IgD-negative memory B cell (primary cell): ENCODE measurements at regions not wholly inside any gene's neighbourhood (a gene's known extent, or its start where the extent isn't known, plus 50 kb on each side); places are given as distances from the start of the nearest gene placed in this dataset.

Experiments
- H3K27ac Mint-ChIP-seq, 3 donors: one replicate each; pipeline ENCODE4 v1.8.0; 2020 to 2022; ENCODE audit warnings: mild to moderate bottlenecking in 3 of 3, mixed read lengths in 3 of 3, moderate library complexity in 1 of 3
- H3K27me3 Mint-ChIP-seq: one replicate; pipeline ENCODE4 v1.8.0; 2021; ENCODE audit warnings: mixed read lengths
- H3K36me3 Mint-ChIP-seq: one replicate; pipeline ENCODE4 v1.8.0; 2020; ENCODE audit warnings: mild to moderate bottlenecking, mixed read lengths
- H3K4me1 Mint-ChIP-seq, 3 donors: one replicate each; pipeline ENCODE4 v1.8.0; 2020 to 2022; ENCODE audit warnings: mixed read lengths in 3 of 3, mild to moderate bottlenecking in 1 of 3
- H3K4me3 Mint-ChIP-seq, 4 donors: one replicate each; pipeline ENCODE4 v1.8.0; 2020 to 2022; ENCODE audit warnings: mild to moderate bottlenecking in 4 of 4, mixed read lengths in 4 of 4, moderate library complexity in 3 of 4
- H3K9me3 Mint-ChIP-seq, 3 donors: one replicate each; pipeline ENCODE4 v1.8.0; 2020 to 2021; ENCODE audit warnings: mixed read lengths in 3 of 3, mild to moderate bottlenecking in 1 of 3

DNA sequence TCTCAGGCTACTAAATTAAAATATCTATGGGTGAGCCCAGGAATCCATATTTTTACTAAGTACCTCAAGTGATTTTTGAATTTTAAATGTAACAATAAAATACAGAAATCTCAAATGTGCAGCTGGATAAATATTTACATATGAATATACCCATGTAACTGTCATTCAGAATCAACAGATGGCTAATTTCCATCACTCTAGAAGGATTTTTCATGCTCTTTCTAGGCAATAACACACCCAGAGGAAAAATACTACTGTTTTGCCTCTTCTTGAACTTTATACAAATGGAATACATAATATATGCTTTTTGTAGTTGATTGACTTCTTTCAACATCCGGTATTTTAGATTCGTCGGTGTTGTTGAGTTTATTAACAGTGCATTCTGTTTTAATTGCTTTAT is 601.3 kb upstream of the NECTIN3 start:
- no peaks in the 10 kb centered on the region for H3K36me3 Mint-ChIP-seq
- no peaks in the 10 kb centered on the region for H3K9me3 Mint-ChIP-seq
- no peak overlapping the region for H3K27ac Mint-ChIP-seq
- no peak overlapping the region for H3K4me3 Mint-ChIP-seq
- H3K4me1 Mint-ChIP-seq, result no peaks in the 10 kb centered on the region
- no peaks in the 10 kb centered on the region for H3K27me3 Mint-ChIP-seq

DNA sequence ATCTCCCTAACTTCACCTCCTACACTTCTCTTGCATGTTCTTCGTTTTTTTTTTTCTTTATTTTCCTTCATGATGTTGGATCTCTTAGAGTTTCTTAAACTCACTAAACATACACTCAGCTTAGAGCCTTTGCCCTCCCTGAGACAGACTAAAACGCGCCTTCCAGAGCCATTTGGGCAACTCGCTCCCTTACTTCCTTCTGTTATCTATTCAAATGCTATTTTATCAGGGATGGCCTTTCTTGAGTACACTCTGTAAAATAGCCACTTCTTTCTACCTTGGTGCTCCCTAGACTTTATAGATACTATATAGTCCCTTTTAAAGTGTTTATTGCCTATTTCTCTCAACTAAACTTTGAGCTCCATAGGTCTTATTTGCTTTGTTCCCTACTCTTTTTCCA is 598.2 kb upstream of the NECTIN3 start:
- Mint-ChIP-seq H3K36me3 (no peaks in the 10 kb centered on the region), H3K27ac (no peak overlapping the region), H3K4me3 (no peak overlapping the region), H3K9me3 (no peaks in the 10 kb centered on the region), H3K27me3 (no peaks in the 10 kb centered on the region), H3K4me1 (no peaks in the 10 kb centered on the region)

DNA sequence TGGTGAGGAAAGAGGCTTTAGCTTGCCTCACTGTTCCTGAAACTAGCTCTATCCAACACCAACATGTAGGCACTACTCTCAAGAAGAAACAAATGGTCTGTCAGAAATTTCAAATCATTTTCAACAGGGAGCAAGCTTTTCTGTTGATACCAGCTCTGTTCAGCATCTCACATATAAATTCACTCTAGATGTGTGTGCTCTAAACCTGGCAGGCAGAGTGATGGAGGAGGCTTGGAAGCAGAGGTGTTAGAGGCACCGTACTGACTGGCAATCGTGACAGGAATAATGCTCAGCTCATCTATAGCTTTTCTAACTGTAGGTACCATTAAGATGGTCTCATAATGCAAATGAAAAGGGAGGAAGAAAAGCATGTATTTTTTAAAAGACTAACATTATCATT is 597.2 kb upstream of the NECTIN3 start:
- no peaks in the 10 kb centered on the region for H3K27me3 Mint-ChIP-seq
- no peak overlapping the region for H3K4me3 Mint-ChIP-seq
- no peak overlapping the region for H3K27ac Mint-ChIP-seq
- no peaks in the 10 kb centered on the region for H3K9me3 Mint-ChIP-seq
- H3K36me3 Mint-ChIP-seq, result no peaks in the 10 kb centered on the region
- H3K4me1 Mint-ChIP-seq, result no peaks in the 10 kb centered on the region

DNA sequence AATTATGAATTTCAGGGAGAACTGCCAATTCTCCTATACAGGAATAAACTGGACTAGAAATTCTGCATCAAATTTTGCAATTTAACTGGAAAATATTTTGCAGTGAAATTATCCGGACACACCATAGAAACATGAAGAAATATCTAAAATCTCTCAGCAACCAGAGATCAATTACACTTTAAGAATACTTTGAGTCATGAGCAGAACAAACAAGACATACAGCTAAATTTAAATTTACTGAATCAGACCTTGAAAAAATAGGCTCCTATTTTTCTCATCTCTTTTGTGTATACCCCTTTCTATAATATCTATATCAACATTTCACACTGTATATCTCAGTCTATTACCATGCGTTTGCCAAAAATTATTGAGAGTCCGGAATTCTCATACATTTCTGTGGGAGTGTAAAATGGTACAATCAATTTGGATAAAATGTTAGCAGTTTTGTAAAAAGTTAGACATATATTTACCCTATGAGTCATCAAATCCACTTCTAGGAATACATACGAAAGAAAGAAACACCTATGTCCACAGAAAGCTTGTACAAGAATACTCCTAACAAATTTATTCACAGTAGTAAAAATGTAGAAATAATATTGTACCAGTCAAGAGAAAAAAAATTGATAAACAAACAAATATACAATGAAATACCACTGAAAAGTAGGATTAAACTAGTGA is 593.1 kb upstream of the NECTIN3 start:
- Mint-ChIP-seq H3K4me3 (no peak overlapping the region), H3K36me3 (no peaks in the 10 kb centered on the region), H3K27ac (no peak overlapping the region), H3K4me1 (no peaks in the 10 kb centered on the region), H3K9me3 (peaks cover 0 to 3% (median 0%) of the 10 kb centered on the region in 3 donors), H3K27me3 (no peaks in the 10 kb centered on the region)

DNA sequence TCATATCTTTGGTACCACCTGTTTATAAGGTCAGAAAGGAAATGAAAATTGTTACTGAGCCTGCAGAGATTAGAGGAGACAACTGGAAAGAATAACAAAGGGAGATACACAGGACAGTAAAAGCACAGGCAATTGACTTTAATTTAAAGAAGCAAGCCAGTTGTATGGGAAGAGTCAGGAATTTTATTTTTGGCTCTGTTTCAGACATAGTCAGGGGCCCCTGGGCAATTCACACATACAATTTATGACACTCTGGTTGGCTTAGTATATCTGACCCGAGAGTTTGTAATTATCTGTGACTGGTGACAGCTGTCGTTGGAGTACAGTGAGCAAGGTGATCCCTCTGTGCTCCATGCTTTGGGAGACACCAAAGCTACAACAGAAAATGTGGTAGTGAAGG is 591.9 kb upstream of the NECTIN3 start:
- H3K27me3 Mint-ChIP-seq, result no peaks in the 10 kb centered on the region
- H3K4me1 Mint-ChIP-seq, result no peaks in the 10 kb centered on the region
- no peaks in the 10 kb centered on the region for H3K36me3 Mint-ChIP-seq
- H3K9me3 Mint-ChIP-seq, result peaks cover 0 to 6% (median 3%) of the 10 kb centered on the region in 3 donors
- no peak overlapping the region for H3K4me3 Mint-ChIP-seq
- H3K27ac Mint-ChIP-seq, result no peak overlapping the region

DNA sequence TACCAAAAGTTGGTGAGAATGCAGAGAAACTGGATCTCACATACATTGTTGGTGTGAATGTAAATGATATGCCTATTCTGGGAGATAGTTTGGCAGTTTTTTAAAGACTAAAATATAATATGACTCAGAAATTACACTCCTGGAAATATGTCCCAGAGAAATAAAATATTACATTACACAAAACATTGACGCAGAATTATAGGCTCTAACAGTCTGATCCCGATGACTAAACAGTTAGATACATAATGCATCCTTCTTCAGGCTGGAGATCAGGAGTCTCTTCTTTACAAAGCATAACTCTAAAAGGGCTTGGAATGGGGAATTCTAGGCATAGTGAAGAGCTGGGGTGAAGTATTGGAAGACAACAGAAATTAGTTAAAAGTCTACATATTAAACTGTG is 586.2 kb upstream of the NECTIN3 start:
- Mint-ChIP-seq H3K4me3 (no peak overlapping the region), H3K9me3 (peaks cover 13 to 22% (median 19%) of the 10 kb centered on the region in 3 donors)

DNA sequence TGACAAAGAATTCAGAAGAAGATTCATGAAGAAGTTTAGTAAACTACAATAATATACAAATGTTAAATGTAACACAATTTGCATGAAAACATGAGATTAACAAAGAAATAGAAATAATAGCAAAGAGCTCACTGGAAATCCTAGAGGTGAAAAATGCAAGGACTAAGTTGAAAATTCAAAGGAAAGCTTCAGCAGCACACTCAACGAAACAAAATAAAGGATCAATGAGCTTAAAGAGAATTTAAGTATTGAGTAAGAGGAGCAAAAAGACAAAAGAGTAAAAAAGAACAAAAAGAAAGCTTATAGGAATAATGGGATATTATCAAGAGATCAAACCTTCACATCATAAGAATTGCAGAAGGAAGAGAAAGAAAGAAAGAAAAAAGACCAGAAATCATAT is 583.8 kb upstream of the NECTIN3 start:
- Mint-ChIP-seq H3K4me1 (peaks cover 0 to 1% (median 0%) of the 10 kb centered on the region in 3 donors), H3K27me3 (no peaks in the 10 kb centered on the region), H3K4me3 (no peak overlapping the region), H3K36me3 (no peaks in the 10 kb centered on the region), H3K9me3 (peaks cover 14 to 22% (median 19%) of the 10 kb centered on the region in 3 donors), H3K27ac (no peak overlapping the region)

More for the DNA sequence above, 586.2 kb upstream of the NECTIN3 start:
- Mint-ChIP-seq H3K36me3 (no peaks in the 10 kb centered on the region), H3K27me3 (no peaks in the 10 kb centered on the region), H3K4me1 (peaks cover 0 to 1% (median 0%) of the 10 kb centered on the region in 3 donors), H3K27ac (no peak overlapping the region)

DNA sequence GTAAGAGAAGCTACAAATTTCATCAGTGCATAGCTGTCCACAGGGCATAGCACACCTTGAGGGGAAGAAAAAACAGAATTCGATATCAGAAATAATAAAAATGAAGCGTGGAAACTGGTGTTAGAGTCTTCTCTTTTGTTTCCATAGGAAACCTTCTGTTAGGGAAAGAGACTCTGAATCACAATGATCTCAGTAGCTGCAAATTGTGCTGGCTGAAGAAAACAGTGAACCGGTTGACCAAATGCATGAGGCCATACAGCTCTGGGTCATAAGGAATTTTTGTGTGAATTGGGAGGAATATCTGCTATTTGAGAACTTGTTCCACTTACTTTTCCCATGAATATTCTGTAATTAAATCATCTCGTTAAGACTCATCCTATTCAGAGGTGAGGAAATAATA is 580.2 kb upstream of the NECTIN3 start:
- Mint-ChIP-seq H3K27me3 (no peaks in the 10 kb centered on the region), H3K36me3 (no peaks in the 10 kb centered on the region), H3K9me3 (peaks cover 11 to 26% (median 14%) of the 10 kb centered on the region in 3 donors), H3K4me3 (no peak overlapping the region), H3K27ac (no peak overlapping the region), H3K4me1 (no peaks in the 10 kb centered on the region)

DNA sequence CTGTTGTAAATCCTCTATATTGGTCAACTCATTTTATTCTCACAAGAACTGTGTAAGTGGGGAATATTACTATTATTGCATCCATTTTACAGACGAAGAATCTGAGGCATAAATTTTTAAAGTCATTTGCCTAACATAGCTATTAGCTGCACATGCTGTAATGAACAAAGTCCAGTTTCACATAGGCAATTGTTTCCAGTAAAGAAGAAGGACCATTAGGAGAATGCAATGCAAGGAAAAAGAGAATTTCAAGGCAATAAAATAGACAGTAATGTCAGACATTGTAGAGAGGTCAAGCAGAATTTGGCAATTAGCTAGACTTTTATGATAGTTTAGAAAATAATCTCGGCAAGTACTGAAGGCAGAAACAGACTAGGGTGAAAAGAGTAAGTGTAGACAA is 578.7 kb upstream of the NECTIN3 start:
- Mint-ChIP-seq H3K4me1 (no peaks in the 10 kb centered on the region), H3K27ac (no peak overlapping the region), H3K9me3 (peaks cover 7 to 20% (median 8%) of the 10 kb centered on the region in 3 donors), H3K27me3 (no peaks in the 10 kb centered on the region), H3K4me3 (no peak overlapping the region), H3K36me3 (no peaks in the 10 kb centered on the region)

DNA sequence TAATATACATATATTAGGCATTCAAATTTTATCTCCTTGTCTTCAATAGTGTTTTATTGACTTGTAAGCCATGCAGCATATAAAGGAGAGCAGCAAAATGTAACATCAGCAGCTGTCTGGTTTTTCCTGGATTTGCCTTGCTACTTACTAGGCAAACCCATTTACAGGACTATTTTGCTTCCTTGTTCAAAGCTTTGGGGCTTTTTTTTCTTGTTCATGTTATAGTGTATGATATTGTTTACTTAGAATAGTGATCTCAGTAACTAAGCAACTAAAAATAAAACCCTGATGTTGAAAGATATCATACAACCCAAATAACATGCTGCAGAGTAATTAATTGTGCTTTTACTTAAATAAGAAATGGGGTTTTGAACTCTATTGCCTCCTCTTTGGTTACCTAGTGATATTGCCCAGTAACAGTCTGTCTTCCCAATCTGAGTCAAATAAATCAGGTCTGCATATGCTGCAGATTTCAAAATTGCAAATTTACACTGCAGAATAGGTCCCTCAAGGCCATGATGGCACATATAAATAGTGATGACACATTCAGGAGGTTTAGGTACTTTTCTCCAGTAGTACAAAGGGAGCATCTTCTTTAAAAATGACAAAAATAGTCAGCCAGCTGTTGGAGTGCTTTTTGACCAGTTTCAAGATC is 578.1 kb upstream of the NECTIN3 start:
- Mint-ChIP-seq H3K27me3 (no peaks in the 10 kb centered on the region), H3K9me3 (peaks cover 4 to 14% (median 6%) of the 10 kb centered on the region in 3 donors), H3K27ac (no peak overlapping the region), H3K4me1 (no peaks in the 10 kb centered on the region), H3K4me3 (no peak overlapping the region), H3K36me3 (no peaks in the 10 kb centered on the region)

DNA sequence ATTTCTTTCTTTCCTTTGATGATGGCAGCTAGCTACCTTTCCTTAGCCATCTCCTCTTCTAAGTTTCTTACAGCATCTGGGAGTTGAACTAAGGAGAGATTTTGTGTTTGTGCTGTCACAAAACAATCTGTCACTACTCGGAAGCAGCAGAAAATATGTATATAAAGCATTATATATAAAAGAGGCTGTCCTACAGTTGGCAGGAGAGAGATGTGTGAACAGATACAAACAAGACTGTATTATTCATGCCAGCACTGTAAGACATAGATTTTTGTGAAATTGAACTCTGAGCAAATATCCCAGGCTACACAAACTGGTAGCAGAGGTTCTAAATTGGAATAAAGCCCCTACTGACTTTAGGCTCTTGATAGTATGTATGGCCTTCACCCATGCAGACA is 577.5 kb upstream of the NECTIN3 start:
- Mint-ChIP-seq H3K27me3 (no peaks in the 10 kb centered on the region), H3K4me1 (no peaks in the 10 kb centered on the region), H3K4me3 (no peak overlapping the region), H3K9me3 (peaks cover 0 to 10% (median 6%) of the 10 kb centered on the region in 3 donors), H3K27ac (no peak overlapping the region), H3K36me3 (no peaks in the 10 kb centered on the region)

DNA sequence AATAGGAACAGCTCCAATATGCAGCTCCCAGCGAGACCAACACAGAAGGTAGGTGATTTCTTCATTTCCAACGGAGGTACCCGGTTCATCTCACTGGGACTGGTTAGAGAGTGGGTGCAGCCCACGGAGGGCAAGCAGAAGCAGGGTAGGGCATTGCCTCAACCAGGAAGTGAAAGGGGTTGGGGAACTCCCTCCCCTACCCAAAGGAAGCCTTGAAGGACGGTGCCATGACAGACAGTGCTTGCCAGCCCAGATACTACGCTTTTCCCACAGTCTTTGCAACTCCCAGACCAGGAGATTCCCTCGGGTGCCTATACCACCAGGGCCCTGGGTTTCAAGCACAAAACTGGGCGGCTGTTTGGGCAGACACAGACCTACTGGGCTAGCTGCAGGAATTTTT is 576.9 kb upstream of the NECTIN3 start:
- Mint-ChIP-seq H3K27me3 (no peaks in the 10 kb centered on the region), H3K4me3 (no peak overlapping the region), H3K36me3 (no peaks in the 10 kb centered on the region), H3K27ac (no peak overlapping the region), H3K9me3 (peaks cover 0 to 8% (median 6%) of the 10 kb centered on the region in 3 donors), H3K4me1 (no peaks in the 10 kb centered on the region)

DNA sequence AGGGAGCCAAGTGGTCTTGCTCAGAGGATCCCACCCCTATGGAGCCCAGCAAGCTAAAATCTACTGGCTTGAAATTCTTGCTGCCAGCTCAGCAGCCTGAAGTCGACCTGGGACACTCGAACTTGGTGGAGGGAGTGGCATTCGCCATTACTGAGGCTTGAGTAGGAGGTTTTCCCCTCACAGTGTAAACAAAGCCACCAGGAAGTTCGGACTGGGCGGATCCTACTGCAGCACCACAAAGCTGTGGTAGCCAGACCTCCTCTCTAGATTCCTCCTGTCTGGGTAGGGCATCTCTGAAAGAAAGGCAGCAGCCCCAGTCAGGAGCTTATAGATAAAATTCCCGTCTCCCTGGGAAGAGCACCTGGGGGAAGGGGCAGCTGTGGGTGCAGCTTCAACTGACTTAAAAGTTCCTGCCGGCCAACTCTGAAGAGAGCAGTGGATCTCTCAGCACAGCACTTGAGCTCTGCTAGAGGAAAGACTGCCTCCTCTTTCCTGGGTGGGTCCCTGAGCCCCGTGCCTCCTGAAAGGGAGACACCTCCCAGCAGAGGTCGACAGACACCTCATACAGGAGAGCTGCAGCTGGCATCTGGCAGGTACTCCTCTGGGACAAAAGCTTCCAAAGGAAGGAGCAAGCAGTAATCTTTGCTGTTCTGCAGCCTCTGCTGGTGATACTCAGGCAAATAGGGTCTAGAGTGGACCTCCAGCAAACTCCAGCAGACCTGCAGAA is 576.3 kb upstream of the NECTIN3 start:
- Mint-ChIP-seq H3K27ac (no peak overlapping the region), H3K36me3 (peaks cover 2% of the 10 kb centered on the region), H3K4me1 (no peaks in the 10 kb centered on the region), H3K9me3 (peaks cover 0 to 6% (median 4%) of the 10 kb centered on the region in 3 donors), H3K27me3 (no peaks in the 10 kb centered on the region), H3K4me3 (no peak overlapping the region)

DNA sequence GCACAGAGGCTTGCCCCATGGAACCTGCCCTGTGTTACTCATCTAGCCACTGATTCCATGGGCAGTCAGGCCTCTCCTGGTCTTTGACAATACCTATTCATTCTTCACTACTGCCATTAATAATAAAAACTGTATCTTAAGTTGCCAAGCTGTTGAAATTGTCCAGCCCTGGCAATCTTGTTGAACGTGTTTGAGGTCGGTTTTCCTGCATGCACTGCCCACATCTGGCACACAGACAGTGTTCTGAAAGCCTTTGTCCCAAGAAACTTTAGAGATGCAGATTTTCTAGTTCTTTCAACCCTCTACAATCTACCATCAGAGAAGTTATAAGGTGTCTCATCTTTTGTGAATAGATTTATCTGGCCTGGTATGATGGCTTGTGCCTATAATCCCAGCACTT is 567.2 kb upstream of the NECTIN3 start:
- Mint-ChIP-seq H3K4me1 (no peaks in the 10 kb centered on the region), H3K4me3 (no peak overlapping the region), H3K27me3 (no peaks in the 10 kb centered on the region), H3K36me3 (peaks cover 2% of the 10 kb centered on the region), H3K27ac (no peak overlapping the region), H3K9me3 (peaks cover 3 to 13% (median 10%) of the 10 kb centered on the region in 3 donors)

DNA sequence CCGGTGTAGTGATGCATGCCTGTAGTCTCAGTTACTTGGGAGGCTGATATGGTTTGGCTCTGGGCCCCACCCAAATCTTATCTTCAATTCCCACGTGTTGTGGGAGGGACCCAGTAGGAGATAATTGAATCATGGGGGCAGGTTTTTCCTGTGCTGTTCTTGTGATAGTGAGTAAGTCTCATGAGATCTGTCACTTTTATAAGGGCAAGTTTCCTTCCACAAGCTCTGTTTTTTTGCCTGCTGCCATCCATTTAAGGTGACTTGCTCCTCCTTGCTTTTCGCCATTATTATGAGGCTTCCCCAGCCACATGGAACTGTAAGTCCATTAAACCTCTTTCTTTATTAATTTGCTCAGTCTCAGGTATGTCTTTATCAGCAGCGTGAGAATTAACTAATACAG is 566.7 kb upstream of the NECTIN3 start:
- Mint-ChIP-seq H3K9me3 (peaks cover 5 to 14% (median 14%) of the 10 kb centered on the region in 3 donors), H3K27me3 (no peaks in the 10 kb centered on the region), H3K27ac (no peak overlapping the region), H3K36me3 (peaks cover 2% of the 10 kb centered on the region), H3K4me3 (no peak overlapping the region), H3K4me1 (no peaks in the 10 kb centered on the region)
